SK-N-SH treated with all-trans-retinoic acid at 6 μM for 48 hours (cell line): ENCODE measurements at regions not wholly inside any gene's neighbourhood (a gene's known extent, or its start where the extent isn't known, plus 50 kb on each side); places are given as distances from the start of the nearest gene placed in this dataset.

Experiments used
- ARNTL ChIP-seq: fragments of 450-650 bp; formaldehyde crosslinking; IDR thresholded peaks from 2 replicates; pipeline ENCODE4 v1.5.0; 2020; ENCODE audit warnings: low read depth, mild to moderate bottlenecking, moderate library complexity, borderline replicate concordance
- CSRNP3 ChIP-seq: fragments of 250-450 bp; sonication (Bioruptor Pico); IDR thresholded peaks from 2 replicates; pipeline ENCODE4 v1.5.1; 2021; ENCODE audit warnings: mild to moderate bottlenecking, moderate library complexity
- RARB ChIP-seq: fragments of 250-450 bp; sonication (Bioruptor Pico); IDR thresholded peaks from 2 replicates; pipeline ENCODE4 v1.8.0; 2021; ENCODE audit warnings: mild to moderate bottlenecking, moderate library complexity
- TCF4 ChIP-seq: fragments of 250-450 bp; sonication (Bioruptor Pico); IDR thresholded peaks from 2 replicates; pipeline ENCODE4 v1.8.0; 2021; ENCODE audit warnings: mild to moderate bottlenecking, moderate library complexity, borderline replicate concordance
- TOX ChIP-seq: fragments of 250-450 bp; sonication (Bioruptor Pico); IDR thresholded peaks from 2 replicates; pipeline ENCODE4 v1.8.0; 2021; ENCODE audit warnings: mild to moderate bottlenecking, moderate library complexity, borderline replicate concordance
- TSHZ2 ChIP-seq: fragments of 250-450 bp; sonication (Bioruptor Pico); IDR thresholded peaks from 2 replicates; pipeline ENCODE4 v1.5.0; 2020; ENCODE audit warnings: mild to moderate bottlenecking, moderate library complexity
- ZFP3 ChIP-seq: fragments of 250-450 bp; sonication (Bioruptor Pico); IDR thresholded peaks from 2 replicates; pipeline ENCODE4 v1.5.0; 2020; ENCODE audit warnings: mild to moderate bottlenecking, moderate library complexity
- ZFP30 ChIP-seq: fragments of 450-650 bp; formaldehyde crosslinking; IDR thresholded peaks from 2 replicates; pipeline ENCODE4 v1.5.0; 2022; ENCODE audit warnings: mild to moderate bottlenecking, moderate library complexity
- ZNF70 ChIP-seq: fragments of 450-650 bp; formaldehyde crosslinking; IDR thresholded peaks from 2 replicates; pipeline ENCODE4 v1.5.0; 2020; ENCODE audit warnings: mild to moderate bottlenecking, moderate library complexity
- ZNF8 ChIP-seq: fragments of 450-650 bp; formaldehyde crosslinking; IDR thresholded peaks from 2 replicates; pipeline ENCODE4 v1.5.0; 2020; ENCODE audit warnings: mild to moderate bottlenecking, moderate library complexity
- TF ChIP-seq, protein P1 (sequence below): fragments of 250-450 bp; sonication (Bioruptor Pico); IDR thresholded peaks from 2 replicates; pipeline ENCODE4 v1.8.0; 2020; ENCODE audit warnings: mild to moderate bottlenecking, moderate library complexity, borderline replicate concordance
- TF ChIP-seq, protein P2 (sequence below): fragments of 250-450 bp; sonication (Bioruptor Pico); IDR thresholded peaks from 2 replicates; pipeline ENCODE4 v1.8.0; 2021; ENCODE audit warnings: low read depth, mild to moderate bottlenecking, moderate library complexity, borderline replicate concordance

- TF ChIP-seq RARB (CRISPR knock-in tag) (no peak), ZNF8 (no peak), ZFP3 (CRISPR knock-in tag) (no peak), CSRNP3 (no peak), TCF4 (CRISPR knock-in tag) (no peak), TSHZ2 (no peak), ZFP30 (CRISPR knock-in tag) (no peak), TOX (no peak), ARNTL (no peak), ZNF70 (no peak)
- TF ChIP-seq, protein P1, sequence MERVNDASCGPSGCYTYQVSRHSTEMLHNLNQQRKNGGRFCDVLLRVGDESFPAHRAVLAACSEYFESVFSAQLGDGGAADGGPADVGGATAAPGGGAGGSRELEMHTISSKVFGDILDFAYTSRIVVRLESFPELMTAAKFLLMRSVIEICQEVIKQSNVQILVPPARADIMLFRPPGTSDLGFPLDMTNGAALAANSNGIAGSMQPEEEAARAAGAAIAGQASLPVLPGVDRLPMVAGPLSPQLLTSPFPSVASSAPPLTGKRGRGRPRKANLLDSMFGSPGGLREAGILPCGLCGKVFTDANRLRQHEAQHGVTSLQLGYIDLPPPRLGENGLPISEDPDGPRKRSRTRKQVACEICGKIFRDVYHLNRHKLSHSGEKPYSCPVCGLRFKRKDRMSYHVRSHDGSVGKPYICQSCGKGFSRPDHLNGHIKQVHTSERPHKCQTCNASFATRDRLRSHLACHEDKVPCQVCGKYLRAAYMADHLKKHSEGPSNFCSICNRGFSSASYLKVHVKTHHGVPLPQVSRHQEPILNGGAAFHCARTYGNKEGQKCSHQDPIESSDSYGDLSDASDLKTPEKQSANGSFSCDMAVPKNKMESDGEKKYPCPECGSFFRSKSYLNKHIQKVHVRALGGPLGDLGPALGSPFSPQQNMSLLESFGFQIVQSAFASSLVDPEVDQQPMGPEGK (CRISPR knock-in tag), result no peak
- TF ChIP-seq, protein P2, sequence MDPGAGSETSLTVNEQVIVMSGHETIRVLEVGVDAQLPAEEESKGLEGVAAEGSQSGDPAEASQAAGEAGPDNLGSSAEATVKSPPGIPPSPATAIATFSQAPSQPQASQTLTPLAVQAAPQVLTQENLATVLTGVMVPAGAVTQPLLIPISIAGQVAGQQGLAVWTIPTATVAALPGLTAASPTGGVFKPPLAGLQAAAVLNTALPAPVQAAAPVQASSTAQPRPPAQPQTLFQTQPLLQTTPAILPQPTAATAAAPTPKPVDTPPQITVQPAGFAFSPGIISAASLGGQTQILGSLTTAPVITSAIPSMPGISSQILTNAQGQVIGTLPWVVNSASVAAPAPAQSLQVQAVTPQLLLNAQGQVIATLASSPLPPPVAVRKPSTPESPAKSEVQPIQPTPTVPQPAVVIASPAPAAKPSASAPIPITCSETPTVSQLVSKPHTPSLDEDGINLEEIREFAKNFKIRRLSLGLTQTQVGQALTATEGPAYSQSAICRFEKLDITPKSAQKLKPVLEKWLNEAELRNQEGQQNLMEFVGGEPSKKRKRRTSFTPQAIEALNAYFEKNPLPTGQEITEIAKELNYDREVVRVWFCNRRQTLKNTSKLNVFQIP (CRISPR knock-in tag), result no peak
These were observed 56.7 kb upstream of the PTCH1 start for GRCh38 chr9:95573463-95573862.
